KMS-11 (cell line): ENCODE measurements at regions not wholly inside any gene's neighbourhood (a gene's known extent, or its start where the extent isn't known, plus 50 kb on each side); places are given as distances from the start of the nearest gene placed in this dataset.

ENCODE experiments used
- H2AFZ ChIP-seq: fragments of 200-600 bp; sonication (generic); 2 replicates; pipeline ENCODE4 v1.6.1; 2016; ENCODE audit warnings: antibody characterized with exemption, mixed run types, low read depth
- H3K27ac ChIP-seq: fragments of 200-600 bp; sonication (generic); 2 replicates; pipeline ENCODE4 v1.6.1; 2016; ENCODE audit warnings: mild to moderate bottlenecking, mixed run types
- H3K27me3 ChIP-seq: fragments of 200-600 bp; sonication (generic); 2 replicates; pipeline ENCODE4 v1.6.1; 2017; ENCODE audit warnings: mild to moderate bottlenecking, low read depth, mixed run types, moderate library complexity; ENCODE audit not compliant: insufficient read depth
- H3K36me3 ChIP-seq: fragments of 200-600 bp; sonication (generic); 2 replicates; pipeline ENCODE4 v1.6.1; 2017; ENCODE audit warnings: mild to moderate bottlenecking, mixed run types; ENCODE audit not compliant: insufficient read depth
- H3K4me1 ChIP-seq: fragments of 200-600 bp; sonication (generic); 2 replicates; pipeline ENCODE4 v1.6.1; 2016; ENCODE audit warnings: mild to moderate bottlenecking, low read depth, mixed run types; ENCODE audit not compliant: poor library complexity, severe bottlenecking
- H3K4me2 ChIP-seq: fragments of 200-600 bp; sonication (generic); 2 replicates; pipeline ENCODE4 v1.7.0; 2016; ENCODE audit warnings: mild to moderate bottlenecking, mixed run types
- H3K4me3 ChIP-seq: fragments of 200-600 bp; sonication (generic); IDR thresholded peaks from 2 replicates; pipeline ENCODE4 v1.6.1; 2017; ENCODE audit warnings: low read depth, low read length, mixed read lengths; ENCODE audit not compliant: insufficient read depth
- H3K79me2 ChIP-seq: fragments of 200-600 bp; sonication (generic); 2 replicates; pipeline ENCODE4 v1.6.1; 2016; ENCODE audit warnings: low read depth, mixed run types; ENCODE audit not compliant: insufficient read depth
- H3K9ac ChIP-seq: fragments of 200-600 bp; sonication (generic); 2 replicates; pipeline ENCODE4 v1.6.1; 2016; ENCODE audit warnings: mild to moderate bottlenecking, mixed run types
- H4K20me1 ChIP-seq: fragments of 200-600 bp; sonication (generic); 2 replicates; pipeline ENCODE4 v1.6.1; 2016; ENCODE audit warnings: mild to moderate bottlenecking, mixed run types; ENCODE audit not compliant: insufficient read depth
- TF ChIP-seq, protein P1 (sequence below): fragments of 200-600 bp; sonication (generic); conservative IDR thresholded peaks from 2 replicates; pipeline ENCODE4 v1.6.1; 2017; ENCODE audit warnings: low read depth, mild to moderate bottlenecking, antibody characterized with exemption, low read length, moderate library complexity, mixed read lengths

DNA sequence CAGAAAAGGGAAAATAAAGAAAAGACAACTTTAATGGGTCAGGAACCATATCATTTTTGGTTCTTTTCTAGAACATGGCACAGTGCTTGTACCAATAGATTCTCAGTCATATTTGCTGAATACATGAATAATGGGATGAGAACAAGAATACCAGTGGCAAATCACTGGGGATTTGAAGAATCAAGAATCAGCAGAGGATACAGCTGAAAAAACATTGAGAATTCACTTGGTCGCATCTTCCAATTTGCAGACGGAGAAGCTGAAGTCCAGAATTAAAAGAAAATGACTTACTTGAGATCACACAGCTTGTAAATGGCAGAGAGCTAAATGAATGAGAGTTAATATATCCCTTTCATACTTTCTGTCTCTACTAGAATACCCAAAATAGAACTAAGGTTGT is 362.2 kb downstream of the RAD51AP2 start:
- Histone ChIP-seq H3K27me3 (no peaks in the 10 kb centered on the region), H2AFZ (no peak overlapping the region), H3K9ac (no peak overlapping the region), H3K79me2 (no peaks in the 10 kb centered on the region), H4K20me1 (no peaks in the 10 kb centered on the region), H3K4me1 (no peaks in the 10 kb centered on the region), H3K4me2 (no peak overlapping the region), H3K36me3 (no peaks in the 10 kb centered on the region), H3K4me3 (no peak overlapping the region), H3K27ac (no peak overlapping the region)
- TF ChIP-seq, protein P1, sequence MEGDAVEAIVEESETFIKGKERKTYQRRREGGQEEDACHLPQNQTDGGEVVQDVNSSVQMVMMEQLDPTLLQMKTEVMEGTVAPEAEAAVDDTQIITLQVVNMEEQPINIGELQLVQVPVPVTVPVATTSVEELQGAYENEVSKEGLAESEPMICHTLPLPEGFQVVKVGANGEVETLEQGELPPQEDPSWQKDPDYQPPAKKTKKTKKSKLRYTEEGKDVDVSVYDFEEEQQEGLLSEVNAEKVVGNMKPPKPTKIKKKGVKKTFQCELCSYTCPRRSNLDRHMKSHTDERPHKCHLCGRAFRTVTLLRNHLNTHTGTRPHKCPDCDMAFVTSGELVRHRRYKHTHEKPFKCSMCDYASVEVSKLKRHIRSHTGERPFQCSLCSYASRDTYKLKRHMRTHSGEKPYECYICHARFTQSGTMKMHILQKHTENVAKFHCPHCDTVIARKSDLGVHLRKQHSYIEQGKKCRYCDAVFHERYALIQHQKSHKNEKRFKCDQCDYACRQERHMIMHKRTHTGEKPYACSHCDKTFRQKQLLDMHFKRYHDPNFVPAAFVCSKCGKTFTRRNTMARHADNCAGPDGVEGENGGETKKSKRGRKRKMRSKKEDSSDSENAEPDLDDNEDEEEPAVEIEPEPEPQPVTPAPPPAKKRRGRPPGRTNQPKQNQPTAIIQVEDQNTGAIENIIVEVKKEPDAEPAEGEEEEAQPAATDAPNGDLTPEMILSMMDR, result no peak

GRCh38 chr2:17149945-17150344 is 368.3 kb downstream of the RAD51AP2 start:
- Histone ChIP-seq H3K4me1 (no peaks in the 10 kb centered on the region), H3K36me3 (no peaks in the 10 kb centered on the region), H3K27me3 (no peaks in the 10 kb centered on the region), H3K9ac (no peak overlapping the region), H2AFZ (no peak overlapping the region), H3K27ac (no peak overlapping the region), H3K79me2 (no peaks in the 10 kb centered on the region), H3K4me3 (no peak overlapping the region), H4K20me1 (no peaks in the 10 kb centered on the region), H3K4me2 (no peak overlapping the region)
- TF ChIP-seq, protein P1, result no peak

GRCh38 chr2:17148407-17149145 is 369.7 kb downstream of the RAD51AP2 start:
- Histone ChIP-seq H3K4me3 (no peak overlapping the region), H3K4me1 (no peaks in the 10 kb centered on the region), H3K36me3 (no peaks in the 10 kb centered on the region), H3K27ac (no peak overlapping the region), H4K20me1 (no peaks in the 10 kb centered on the region), H3K9ac (no peak overlapping the region), H2AFZ (no peak overlapping the region), H3K27me3 (no peaks in the 10 kb centered on the region), H3K4me2 (no peak overlapping the region), H3K79me2 (no peaks in the 10 kb centered on the region)
- TF ChIP-seq, protein P1, result peak; percentile 37; the same call in 1 of the 2 replicates

GRCh38 chr2:17146358-17146757 is 371.9 kb downstream of the RAD51AP2 start:
- Histone ChIP-seq H3K27ac (no peak overlapping the region), H3K4me1 (no peaks in the 10 kb centered on the region), H2AFZ (no peak overlapping the region), H3K4me2 (no peak overlapping the region), H3K27me3 (no peaks in the 10 kb centered on the region), H3K9ac (no peak overlapping the region), H3K79me2 (no peaks in the 10 kb centered on the region), H3K4me3 (no peak overlapping the region), H4K20me1 (no peaks in the 10 kb centered on the region), H3K36me3 (no peaks in the 10 kb centered on the region)
- TF ChIP-seq, protein P1, result no peak
